Stromal cell of bone marrow (primary cell): ENCODE measurements at regions not wholly inside any gene's neighbourhood (a gene's known extent, or its start where the extent isn't known, plus 50 kb on each side); places are given as distances from the start of the nearest gene placed in this dataset.
"Not testable (repeated sequence)": the region's sequence is repeated elsewhere in the genome, so short reads cannot be mapped to it uniquely, and the experiment has no call there.

Experiments
- DNase-seq: peaks from one replicate; pipeline ENCODE4 v3.0.0-alpha.2; 2012; ENCODE audit warnings: low read depth

DNA sequence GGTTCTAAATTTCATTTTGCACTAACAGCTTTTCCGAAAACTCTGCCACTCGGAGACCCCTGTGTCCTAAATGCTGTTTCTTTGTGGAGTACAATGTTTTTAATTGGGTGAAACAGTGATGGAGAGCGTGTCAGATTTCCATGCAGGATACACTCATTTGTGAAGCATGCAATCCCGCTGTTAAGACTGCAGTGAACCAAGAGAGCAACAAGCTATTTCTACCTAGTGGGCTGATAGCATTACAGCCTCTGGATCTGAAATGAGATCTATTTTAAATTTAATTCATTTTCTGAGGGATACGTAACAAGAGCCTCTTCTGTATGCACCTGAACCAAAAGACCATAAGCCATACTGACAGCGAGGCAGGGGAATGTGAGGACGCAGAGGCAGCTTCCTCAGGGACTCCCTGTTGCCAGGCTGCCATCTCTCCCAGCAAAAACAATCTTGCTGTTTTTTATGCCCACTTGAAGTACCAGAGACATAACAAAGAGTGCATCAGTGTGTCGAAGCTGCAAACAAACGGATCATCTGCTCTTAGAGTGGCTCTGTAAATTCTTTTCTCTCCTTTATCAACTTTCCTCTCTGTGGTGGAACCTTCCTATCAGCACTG is 199.9 kb upstream of the COX10 start:
- no peak for DNase-seq

DNA sequence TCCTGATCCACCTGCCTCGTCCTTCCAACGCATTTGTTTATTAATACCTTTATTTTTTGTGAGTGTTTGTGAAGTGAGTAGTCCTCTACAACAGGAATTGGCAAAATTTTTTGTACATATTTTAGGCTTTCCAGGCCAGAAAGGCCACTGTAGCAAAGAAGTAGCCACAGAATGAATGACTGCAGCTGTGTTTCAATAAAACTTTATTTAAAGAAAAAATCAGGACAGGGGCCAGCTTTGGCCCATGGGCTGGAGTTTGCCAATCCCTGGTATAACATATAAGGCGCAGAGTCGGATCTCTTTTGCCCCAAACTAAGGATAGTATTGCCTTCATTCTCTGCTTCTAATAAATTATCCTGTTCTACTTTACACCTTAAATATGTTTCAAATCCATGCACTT is 198.0 kb upstream of the COX10 start:
- no peak for DNase-seq

DNA sequence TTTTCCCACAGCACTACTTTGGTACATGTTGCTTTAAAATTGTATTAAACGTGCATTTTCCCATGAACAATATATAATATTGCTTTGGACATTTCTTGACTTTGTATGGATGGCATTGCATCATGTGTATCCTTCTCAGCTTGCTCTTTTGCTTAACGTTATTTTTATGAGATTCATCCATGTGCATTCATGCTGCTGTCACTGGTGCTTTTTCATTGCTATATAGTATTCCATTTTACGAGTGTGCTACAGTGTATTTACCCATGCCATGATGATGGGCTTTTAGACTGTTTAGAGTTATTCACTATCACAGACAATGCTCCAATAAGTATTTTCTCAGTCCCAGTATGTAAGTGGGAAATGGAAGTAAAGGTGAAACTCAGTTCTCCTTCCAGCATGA is 195.2 kb upstream of the COX10 start:
- no peak for DNase-seq

DNA sequence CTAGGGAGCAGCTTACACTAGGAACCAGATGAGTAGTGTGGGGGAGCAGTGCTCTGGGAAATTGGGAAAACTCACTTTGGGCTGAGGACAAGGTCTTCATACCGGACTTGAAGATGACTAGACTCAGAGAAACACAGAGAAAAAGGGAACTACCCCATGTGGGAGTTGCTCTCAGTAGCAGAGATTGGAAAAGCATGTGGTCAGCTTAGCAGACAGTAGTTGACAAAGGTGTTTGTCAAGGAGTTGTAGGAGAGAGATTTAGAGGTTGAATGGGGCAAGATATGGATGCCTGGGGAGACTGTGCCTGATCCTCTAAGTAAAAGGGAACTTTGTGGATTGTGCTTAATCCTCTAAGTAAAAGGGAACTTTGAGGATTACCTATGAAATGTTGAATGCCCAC is 194.5 kb upstream of the COX10 start:
- DNase-seq = no peak

DNA sequence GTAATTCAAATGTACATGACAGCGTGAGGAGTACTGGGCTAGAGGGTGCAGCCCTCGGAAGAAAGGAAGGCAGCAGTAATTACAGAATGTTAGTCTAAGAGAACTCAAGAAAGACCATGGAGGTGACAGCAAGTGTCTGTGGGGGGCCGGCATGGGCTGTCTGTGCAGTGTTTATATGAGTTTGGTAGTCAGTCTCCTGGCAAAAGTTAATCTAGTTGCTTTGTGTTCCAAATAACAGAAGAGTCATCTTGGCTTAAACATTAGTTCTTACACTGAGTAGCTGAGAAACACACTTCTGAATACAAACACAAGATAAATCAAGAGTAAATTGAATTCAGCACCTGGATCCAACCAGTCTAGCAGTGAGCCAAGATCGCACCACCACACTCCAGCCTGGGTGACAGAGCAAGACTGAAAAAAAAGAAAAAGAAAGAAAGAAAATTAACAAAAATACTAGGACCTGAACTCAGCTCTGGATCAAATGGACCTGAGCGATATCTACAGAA is 189.3 kb upstream of the COX10 start:
- DNase-seq = no peak

DNA sequence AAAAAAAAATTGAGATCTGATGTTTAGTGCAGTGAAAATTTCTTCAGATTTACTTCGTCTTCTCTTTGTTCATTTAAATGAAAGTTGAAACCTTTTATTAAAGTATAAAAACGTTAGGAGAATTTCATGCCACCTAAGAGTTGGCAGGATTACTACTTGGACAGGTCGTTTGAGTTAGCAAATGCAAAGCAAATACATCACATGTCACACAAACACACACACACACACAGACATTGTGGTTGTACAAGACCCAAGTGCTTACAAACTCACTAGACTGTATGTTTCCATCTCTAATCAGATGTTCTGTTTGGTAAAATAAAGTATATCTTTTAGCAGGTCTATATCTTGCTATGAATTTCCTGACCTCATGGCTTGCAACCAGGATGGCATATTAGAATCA is 185.6 kb upstream of the COX10 start:
- DNase-seq = no peak

DNA sequence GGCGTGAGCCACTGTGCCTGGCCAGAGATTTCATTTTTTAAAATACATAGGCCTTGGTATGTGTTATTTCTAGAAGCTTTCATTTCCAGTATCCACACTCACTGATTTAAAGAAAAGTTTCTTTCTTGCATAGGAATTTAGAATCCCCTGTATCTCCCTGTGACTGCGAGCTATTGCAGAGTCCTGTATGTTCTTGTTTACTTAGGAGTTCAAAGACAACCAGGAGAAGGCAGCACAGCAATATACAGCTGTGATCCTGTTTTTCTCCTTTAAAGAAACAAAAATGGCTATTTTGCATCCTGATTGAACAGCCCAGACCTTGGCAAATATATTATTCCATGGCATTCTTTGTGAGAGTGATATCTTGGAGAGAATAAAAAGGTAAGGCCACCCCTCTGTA is 185.0 kb upstream of the COX10 start:
- DNase-seq = no peak

DNA sequence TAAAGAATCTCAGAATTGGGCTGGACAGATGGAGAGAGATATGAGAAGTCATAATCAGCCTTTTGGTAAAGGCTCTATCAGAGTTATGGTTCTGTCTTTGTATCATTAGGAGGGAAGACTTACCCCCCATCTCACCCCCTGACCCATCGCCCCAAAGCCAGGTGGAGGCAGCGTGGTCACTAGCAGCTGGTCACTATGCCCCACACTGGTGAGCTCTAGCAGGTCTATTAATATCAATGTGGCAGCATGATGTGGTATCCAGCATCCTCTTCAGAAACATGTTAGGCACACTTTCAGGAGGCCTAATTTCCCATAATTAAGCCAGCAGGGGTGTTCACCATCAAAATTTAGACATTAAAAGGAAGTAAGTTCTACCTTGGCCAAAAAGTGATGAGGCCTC is 183.8 kb upstream of the COX10 start:
- DNase-seq = no peak

DNA sequence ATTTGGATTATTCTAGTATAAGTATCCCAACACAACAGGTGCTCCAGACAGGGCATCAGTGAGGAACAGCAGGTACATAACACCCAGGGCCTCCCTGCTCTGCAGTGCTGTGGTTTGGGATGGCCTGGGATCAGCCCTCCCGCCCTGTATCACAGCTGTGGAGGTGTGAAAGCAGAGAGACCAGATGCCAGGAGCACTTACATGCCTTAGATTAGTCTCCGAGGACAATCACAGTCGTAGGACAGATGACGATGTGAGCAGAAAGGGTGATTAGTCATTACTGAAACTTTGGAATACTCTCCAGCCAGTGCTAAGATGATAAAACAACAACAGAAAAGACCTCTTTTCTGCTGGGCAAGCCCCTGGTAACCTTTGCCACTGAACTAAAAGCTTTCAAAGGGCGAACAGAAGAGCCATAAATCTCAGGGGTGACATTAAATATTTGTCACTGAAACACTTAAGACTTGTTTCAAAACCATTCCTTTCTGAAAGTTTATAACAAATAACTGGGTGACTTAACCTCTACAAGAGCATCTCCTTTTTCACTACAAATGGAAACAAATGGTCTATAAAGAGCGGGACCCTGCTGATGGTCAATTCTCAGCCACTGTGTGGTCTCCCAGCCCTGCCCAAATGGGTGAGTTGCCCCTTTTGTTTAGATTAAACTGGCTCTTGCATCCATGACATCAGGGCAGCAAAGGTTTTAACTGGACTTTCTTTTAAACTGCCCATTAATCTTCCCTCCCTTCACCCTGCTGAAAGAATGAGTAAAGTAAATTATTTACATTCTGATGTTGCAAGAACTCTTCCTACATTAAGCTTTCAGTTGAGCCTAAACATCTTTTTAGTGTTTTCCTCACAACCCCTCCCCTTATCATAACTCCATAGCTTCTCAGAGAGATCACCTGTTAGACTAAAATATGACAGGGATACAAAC is 183.1 kb upstream of the COX10 start:
- no peak for DNase-seq

DNA sequence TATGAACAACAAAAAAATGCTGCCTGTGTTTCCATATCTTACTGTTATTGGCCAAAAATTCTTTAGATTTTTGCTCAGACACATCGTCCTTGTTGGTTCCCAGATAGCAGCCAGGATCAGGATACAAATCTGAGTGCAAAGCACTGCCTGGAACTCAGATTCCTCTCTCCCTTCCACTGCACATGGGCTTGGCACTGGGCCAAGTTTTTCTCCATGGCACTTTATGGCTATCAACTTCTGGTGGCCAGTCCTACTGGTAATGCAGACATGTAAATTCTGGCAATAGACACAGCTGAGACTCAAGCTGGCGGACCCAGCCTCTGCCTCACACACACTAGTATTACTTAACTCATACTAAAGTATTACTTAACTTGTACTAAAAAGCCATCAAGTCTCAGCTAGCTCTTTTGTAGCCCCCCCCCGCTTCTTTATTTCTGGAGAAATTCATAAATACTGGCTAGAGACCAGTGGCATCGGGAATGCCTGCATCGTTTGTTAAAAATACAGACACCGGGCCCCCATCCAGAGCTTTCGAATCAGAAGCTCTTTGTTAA is 181.2 kb upstream of the COX10 start:
- DNase-seq = no peak

DNA sequence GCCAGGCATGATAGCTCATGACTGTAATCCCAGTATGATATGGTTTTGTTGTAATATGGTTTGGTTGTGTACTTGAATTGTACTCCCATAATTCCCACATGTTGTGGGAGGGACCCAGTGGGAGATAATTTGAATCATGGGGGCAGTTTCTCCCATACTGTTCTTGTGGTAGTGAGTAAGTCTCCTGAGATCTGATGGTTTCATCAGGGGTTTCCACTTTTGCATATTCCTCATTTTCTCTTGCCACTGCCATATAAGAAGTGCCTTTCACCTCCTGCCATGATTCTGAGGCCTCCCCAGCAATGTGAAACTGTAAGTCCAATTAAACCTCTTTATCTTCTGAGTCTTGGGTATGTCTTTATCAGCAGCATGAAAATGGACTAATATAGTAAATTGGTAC is 160.3 kb upstream of the COX10 start:
- not testable (repeated sequence) for DNase-seq

DNA sequence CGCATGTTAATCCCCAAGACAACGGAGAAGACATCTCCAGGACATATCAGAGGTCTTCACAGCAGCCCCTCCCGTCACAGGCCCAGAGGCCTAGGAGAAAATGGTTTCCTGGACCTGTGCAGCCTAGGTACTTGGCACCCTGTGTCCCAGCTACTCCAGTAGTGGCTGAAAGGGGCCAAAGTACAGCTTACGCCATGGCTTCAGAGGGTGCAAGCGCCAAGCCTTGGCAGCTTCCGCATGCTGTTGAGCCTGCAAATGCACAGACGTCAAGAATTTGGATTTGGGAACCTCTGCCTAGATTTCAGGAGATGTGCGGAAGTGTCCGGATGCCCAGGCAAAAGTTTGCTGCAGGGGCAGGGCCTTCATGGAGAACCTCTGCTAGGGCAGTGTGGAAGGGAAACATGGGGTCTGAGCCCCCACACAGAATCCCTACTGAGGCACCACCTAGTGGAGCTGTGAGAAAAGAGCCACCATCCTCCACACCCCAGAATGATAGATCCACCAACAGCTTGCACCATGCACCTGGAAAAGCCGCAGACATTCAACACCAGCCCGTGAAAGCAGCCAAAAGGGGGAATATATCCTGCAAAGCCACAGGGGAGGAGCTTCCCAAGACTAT is 159.3 kb upstream of the COX10 start:
- DNase-seq = no peak

DNA sequence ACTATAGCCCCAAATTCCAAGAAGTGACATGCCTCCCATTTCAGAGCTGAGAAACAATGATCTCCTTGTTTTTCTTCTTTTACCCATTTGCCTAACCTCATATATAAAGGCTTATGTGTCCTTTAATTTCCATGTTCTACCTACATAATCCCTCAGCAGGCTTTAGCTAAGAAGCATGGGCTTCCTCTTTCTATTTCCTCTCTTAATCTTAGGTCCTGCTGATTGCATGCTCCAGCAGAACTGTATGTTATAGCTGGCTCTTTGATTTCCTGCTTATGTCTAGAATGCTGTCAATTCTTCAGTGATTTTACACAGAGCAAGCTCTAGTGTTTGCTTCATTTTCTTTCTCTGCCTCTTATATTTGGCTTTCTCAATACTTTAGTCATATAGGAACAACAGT is 151.7 kb upstream of the COX10 start:
- no peak for DNase-seq

DNA sequence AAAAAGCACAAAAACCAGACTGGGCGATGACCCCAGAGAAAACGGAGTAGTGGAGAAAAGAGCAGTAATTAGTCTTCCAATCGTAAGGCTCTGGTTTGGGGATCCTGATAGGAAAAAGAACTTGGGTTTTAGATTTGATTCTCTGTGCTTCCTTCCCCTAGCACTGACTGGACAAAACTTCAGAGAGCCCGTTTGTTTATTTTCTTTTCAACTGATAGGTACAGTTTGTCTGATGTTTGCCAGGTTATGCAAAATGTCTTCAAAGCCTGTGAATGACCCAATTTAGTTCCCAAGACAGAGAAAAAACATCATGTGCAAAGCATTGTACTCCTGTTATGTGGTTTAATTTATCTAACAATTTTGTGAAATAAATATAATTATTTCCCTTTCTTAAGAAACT is 151.1 kb upstream of the COX10 start:
- no peak for DNase-seq

DNA sequence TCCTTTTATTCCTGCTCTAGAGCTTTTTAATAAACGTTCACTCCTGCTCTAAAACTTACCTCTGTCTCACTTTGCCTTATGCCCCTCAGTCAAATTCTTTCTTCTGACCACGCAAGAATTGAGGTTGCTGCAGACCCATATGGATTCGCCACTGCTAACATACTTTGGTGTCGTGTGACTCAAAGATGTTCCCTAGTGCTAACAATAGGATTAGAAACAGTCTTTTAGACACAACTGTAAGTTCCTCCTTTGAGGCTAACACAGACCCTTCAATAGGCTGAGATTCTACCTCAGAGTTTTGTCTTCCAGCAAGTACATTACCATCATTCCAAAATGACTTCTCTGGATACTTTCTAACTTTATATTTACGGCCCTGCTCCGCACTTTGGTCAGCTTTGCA is 149.5 kb upstream of the COX10 start:
- no peak for DNase-seq

DNA sequence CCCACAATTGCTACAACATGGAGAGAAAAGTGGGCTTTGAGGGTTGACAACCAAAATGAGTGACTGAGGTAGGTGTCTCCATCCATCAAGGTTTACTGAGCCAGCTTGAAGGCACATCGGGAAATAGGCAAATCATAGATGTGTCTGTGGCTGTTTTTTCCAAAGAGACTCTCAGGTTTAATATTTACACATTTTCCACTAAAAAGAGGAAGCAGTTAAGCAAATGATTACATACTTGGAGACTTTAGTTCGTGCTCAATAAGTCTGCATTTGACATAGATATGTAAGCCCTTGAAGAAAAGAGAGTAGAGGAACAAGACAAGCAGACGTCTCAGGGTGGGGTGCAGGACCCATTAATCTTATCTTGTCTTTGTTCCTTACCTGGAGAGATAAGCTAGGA is 148.9 kb upstream of the COX10 start:
- DNase-seq = no peak

DNA sequence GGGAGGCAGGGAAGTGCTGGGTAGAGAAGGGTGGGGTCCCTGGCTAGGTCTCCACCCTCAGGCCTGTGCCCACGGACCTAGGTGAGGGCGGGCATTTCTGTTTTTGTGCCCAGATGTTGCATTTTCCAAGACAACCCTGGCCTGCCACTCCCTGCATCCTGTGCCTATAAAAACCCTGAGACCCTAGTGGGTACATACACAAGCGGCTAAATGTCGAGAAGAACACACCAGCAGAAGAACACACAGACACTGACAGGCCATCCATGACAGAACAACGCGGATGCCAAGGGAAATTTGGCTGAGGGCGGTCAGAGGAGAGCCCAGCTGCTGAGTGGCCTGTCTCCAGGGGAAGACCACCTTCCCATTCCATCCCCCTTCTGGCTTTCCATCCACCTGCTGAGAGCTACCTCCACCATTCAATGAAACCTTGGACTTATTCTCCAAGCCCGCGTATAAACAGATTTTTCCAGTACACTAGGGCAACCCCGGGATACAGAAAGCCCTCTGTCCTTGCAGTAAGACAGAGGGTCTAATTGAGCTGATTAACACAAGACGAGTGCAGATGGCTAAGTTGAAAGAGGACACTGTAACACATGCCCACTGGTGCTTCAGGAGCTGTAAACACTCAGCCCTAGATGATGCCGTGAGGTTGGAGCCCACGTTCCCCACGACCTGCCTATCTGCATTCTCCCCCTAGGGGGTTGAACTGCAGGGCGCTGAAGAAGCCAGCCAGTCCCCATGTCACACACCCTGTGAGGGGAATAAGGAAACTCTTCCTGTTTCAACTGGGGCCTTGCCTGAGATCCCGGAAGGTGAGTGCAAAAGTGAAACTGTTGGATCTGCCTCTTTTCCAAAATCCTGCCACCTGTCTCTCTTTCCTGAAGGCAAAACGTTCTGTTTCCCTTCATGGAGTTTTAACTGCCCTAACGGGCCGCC is 147.2 kb upstream of the COX10 start:
- DNase-seq = no peak

DNA sequence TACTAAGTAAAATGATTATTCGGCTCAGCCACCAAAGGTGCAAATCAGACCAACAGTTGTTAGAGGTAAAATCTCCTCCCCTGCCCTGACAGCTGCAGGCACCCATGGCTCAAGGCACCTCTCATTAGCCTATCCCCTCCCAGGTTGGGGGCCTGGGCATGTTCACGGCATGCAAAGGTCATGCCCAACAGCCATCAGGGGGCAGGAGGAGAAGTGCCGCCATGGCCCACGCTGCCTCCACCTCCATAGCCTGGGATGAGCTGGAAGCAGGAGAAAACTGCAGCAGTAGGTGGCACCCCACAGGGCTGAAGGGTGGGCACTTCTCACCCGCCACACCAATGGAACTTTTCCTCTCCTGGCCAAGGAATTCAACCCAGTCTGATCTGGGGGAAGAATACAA is 146.4 kb upstream of the COX10 start:
- DNase-seq = no peak

DNA sequence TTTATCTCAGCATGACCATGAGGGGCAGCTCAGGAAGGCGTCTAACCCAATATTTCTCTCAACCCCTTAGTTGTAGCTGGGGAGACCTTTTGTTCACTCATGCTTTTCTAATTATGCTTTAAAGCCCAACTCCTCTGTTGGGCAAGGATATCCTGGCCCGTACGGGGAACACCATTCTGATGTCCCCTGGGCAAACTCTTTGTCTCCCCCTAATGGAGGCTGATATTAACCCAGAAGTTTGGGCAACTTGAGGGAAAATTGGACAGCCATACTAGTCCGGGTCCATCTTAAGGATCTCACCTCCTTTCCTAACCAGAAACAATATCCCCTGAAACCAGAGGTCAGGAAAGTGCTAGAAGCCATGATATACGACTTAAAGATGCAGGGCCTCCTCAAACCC is 143.7 kb upstream of the COX10 start:
- no peak for DNase-seq

DNA sequence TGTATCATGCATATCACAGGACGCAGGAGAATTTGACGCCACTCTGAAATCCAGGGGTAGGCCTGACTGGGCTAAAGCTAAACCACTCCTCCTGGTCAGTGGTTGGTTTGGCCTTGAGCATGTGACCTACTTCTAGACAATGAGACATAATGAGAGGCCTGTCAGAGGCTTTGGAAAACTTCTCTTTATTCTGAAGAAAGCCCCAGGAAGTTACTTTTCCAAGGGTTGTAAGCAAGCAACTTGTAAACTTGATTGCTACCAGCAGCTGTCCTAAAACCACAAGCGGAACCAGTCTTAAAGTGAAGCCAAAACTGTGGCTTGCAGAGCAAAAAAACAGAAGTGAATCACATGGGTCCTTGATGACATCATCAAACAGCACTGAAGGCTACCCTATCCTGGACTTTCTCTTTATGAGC is 138.2 kb upstream of the COX10 start:
- DNase-seq = peak; percentile 39

DNA sequence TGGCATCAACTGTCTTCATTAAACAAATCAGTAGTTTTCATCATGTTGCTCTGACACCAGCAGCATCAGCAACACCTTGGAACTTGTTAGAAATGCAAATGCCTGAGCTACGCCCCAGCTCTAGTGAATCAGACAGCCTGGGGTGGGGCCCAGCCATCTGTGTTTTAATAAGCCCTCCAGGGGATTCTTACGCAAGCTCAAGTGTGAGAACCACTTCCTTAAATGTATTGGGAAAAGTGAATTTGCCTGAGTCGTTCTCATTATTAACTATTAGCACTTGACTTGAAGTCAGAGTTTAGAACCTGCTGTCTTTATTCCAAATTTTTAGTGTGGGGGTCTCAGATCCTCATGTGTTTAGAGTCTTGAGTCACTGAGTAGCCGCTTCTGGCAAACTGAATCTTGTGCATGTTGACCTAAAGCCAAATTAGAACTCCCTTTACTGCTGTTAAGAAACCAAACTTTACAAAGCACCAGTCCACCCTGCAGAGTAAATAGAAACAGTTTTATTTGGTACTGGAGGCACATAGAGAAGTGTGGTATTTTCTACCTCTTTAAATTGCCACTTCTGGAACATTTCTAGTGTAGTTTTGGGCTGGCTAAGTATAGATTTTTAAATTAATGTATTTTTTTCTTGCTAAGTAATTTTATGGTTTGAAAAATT is 137.4 kb upstream of the COX10 start:
- peak; percentile 48 for DNase-seq
